ENCODE measurements at regions not wholly inside any gene's neighbourhood (a gene's known extent, or its start where the extent isn't known, plus 50 kb on each side); places are given as distances from the start of the nearest gene placed in this dataset.
"Not testable (repeated sequence)": the region's sequence is repeated elsewhere in the genome, so short reads cannot be mapped to it uniquely, and the experiment has no call there.

DNA sequence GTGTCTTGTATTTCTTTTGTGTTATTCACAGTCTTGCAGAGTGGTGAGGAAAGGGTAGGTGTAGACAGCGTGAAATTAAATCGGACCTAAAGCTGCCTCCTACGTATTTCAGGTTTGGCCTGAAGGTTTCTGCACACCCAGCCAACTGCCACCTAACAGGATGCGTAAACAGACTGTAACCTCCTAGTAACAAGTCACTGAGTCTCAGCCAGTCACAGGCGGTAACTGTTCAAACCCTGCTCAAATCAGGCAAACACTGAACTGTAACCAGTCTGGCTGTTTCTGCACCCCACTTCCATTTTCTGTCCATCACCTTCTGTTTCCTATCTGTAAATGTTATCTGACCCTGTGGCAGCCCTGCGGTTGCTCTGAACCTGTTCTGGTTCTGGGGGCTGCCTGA, 87.1 kb downstream of the ADAMTS15 start:
- in situ Hi-C loops (cut with MboI; ENCODE audit: low pct_ligation_motif_present in 1 of 4, low pct_unique_long_range_greater_than_20kb in 1 of 4, low sequenced_read_pairs in 3 of 4) (no loop called here), intact Hi-C loops (cut with DNase I; ENCODE audit: low total_unique reads) (no loop called here)
- H3K27ac ChIP-seq: no peak overlapping the region
- 71% methylated on average over 4 to 6 of the region's 6 CpGs for WGBS, 2 donors (ENCODE audit: low coverage in 1 of 2)
- TF ChIP-seq, protein P1, sequence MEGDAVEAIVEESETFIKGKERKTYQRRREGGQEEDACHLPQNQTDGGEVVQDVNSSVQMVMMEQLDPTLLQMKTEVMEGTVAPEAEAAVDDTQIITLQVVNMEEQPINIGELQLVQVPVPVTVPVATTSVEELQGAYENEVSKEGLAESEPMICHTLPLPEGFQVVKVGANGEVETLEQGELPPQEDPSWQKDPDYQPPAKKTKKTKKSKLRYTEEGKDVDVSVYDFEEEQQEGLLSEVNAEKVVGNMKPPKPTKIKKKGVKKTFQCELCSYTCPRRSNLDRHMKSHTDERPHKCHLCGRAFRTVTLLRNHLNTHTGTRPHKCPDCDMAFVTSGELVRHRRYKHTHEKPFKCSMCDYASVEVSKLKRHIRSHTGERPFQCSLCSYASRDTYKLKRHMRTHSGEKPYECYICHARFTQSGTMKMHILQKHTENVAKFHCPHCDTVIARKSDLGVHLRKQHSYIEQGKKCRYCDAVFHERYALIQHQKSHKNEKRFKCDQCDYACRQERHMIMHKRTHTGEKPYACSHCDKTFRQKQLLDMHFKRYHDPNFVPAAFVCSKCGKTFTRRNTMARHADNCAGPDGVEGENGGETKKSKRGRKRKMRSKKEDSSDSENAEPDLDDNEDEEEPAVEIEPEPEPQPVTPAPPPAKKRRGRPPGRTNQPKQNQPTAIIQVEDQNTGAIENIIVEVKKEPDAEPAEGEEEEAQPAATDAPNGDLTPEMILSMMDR (IDR thresholded peaks at IDR 0.05): no peak
- TF ChIP-seq POLR2A (IDR thresholded peaks at IDR 0.05) (no peak), POLR2AphosphoS5 (IDR thresholded peaks at IDR 0.05) (no peak), EP300 (IDR thresholded peaks at IDR 0.05; ENCODE audit: low read depth) (no peak)
- H3K4me3 ChIP-seq: no peak overlapping the region
- DNase-seq: no peak
- no peaks in the 10 kb centered on the region for H3K9me3 ChIP-seq
- H3K4me1 ChIP-seq: no peaks in the 10 kb centered on the region
- no peaks in the 10 kb centered on the region for H3K27me3 ChIP-seq
- no peaks in the 10 kb centered on the region for H3K36me3 ChIP-seq

DNA sequence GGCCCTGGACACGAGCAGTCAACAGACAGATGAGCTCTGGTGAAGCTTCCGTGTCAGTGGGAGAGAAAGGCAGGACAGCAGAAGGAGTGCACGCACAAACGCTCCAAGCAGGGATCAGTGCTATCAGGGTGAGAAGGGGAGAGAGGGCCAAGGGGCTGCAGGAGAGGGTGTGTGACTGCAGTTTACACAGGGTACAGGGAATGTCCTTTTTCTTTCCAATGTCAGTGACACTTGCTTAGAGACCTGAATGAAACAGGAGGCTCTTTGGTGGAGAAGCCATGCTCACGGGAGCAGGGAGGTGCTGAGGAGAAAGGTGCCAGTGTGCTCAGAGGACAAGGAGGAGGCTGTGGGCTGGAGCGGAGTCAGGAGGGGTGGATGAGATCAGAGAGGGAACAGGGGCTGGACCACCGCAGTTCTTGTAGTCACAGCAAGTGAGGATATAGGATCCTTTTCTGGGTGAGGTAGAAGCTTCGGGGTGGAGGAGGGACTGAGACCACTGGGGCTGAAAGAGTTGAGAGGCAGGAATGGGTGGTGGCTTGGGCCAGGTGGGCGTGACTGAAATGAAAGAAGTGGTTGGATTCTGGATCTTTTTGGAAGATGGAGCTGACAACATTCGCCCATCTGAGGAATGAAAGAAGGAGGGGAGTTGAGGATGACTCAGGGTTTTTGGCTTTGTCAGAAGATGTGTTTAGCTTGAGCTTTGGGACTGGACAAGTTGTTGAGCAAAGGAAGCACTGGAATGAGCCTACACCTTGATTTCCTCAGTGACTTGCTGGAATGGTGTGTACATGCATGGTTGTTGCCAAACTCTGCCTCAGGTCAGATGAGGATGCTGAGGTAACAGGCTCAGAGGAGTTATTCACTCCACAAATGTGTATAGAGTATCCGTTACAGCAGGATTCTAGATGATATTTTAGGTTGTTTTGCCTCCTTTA, 87.9 kb downstream of the ADAMTS15 start:
- Histone ChIP-seq H3K27ac (no peak overlapping the region), H3K4me3 (no peak overlapping the region), H3K36me3 (no peaks in the 10 kb centered on the region), H3K9me3 (no peaks in the 10 kb centered on the region), H3K27me3 (no peaks in the 10 kb centered on the region), H3K4me1 (no peaks in the 10 kb centered on the region)
- no peak for TF ChIP-seq POLR2A (IDR thresholded peaks at IDR 0.05)
- TF ChIP-seq, protein P1 (IDR thresholded peaks at IDR 0.05): no peak
- TF ChIP-seq POLR2AphosphoS5 (IDR thresholded peaks at IDR 0.05): no peak
- no peak for TF ChIP-seq EP300 (IDR thresholded peaks at IDR 0.05; ENCODE audit: low read depth)
- DNase-seq: no peak
- in situ Hi-C loops (cut with MboI; ENCODE audit: low pct_ligation_motif_present in 1 of 4, low pct_unique_long_range_greater_than_20kb in 1 of 4, low sequenced_read_pairs in 3 of 4): no loop called here
- intact Hi-C loops (cut with DNase I; ENCODE audit: low total_unique reads): no loop called here
- 86 to 88% methylated on average over 5 to 11 of the region's 11 CpGs for WGBS, 2 donors (ENCODE audit: low coverage in 1 of 2)

DNA sequence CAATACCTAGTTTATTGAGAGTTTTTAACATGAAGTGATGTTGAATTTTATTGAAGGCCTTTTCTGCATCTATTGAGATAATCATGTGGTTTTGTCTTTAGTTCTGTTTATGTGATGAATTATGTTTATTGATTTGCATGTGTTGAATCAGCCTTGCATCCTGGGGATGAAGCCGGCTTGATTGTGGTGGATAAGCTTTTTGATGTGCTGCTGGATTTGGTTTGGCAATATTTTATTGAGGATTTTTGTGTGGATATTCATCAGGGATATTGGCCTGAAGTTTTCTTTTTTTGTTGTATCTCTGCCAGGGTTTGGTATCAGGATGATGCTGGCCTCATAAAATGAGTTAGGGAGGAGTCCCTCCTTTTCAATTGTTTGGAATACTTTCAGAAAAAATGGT, 91.2 kb downstream of the ADAMTS15 start:
- 95% methylated on average over 1 of the region's 1 CpG; no CpG with 5 or more reads in 1 of the 2 donors for WGBS, 2 donors (ENCODE audit: low coverage in 1 of 2)
- H3K4me3 ChIP-seq; H3K27me3 ChIP-seq; DNase-seq; intact Hi-C loops (cut with DNase I; ENCODE audit: low total_unique reads); H3K36me3 ChIP-seq; H3K9me3 ChIP-seq; H3K27ac ChIP-seq; in situ Hi-C loops (cut with MboI; ENCODE audit: low pct_ligation_motif_present in 1 of 4, low pct_unique_long_range_greater_than_20kb in 1 of 4, low sequenced_read_pairs in 3 of 4); H3K4me1 ChIP-seq: not testable (repeated sequence)

DNA sequence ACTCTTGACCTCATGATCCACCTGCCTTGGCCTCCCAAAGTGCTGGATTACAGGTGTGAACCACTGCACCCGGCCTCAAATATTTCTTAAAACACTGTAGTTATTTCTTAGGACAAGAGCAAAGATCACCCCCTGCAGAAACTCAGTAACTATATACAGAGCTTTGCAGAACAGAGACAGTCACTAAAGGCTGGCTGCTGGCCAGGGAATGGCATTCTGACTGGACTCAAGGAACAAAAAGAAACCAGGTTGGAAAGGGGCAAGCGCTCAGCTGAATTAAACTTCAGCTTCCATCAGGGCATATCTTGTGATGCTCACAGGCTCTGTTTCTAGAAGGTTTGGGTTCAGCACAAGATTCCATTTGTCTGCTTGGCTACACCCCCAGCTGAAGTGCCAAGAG, 95.8 kb downstream of the ADAMTS15 start:
- no peaks in the 10 kb centered on the region for H3K9me3 ChIP-seq
- H3K27ac ChIP-seq: no peak overlapping the region
- no peaks in the 10 kb centered on the region for H3K36me3 ChIP-seq
- TF ChIP-seq POLR2AphosphoS5 (IDR thresholded peaks at IDR 0.05) (no peak), EP300 (IDR thresholded peaks at IDR 0.05; ENCODE audit: low read depth) (no peak), POLR2A (IDR thresholded peaks at IDR 0.05) (no peak)
- TF ChIP-seq, protein P1 (IDR thresholded peaks at IDR 0.05): no peak
- H3K27me3 ChIP-seq: no peaks in the 10 kb centered on the region
- no peaks in the 10 kb centered on the region for H3K4me1 ChIP-seq
- no peak for DNase-seq
- intact Hi-C loops (cut with DNase I; ENCODE audit: low total_unique reads): no loop called here
- WGBS, 2 donors (ENCODE audit: low coverage in 1 of 2): 88% methylated on average over 2 of the region's 2 CpGs; no CpG with 5 or more reads in 1 of the 2 donors
- in situ Hi-C loops (cut with MboI; ENCODE audit: low pct_ligation_motif_present in 1 of 4, low pct_unique_long_range_greater_than_20kb in 1 of 4, low sequenced_read_pairs in 3 of 4): no loop called here
- no peak overlapping the region for H3K4me3 ChIP-seq

Data from transverse colon (tissue), 4 donors.